ENCODE measurements at regions not wholly inside any gene's neighbourhood (a gene's known extent, or its start where the extent isn't known, plus 50 kb on each side); places are given as distances from the start of the nearest gene placed in this dataset.

DNA sequence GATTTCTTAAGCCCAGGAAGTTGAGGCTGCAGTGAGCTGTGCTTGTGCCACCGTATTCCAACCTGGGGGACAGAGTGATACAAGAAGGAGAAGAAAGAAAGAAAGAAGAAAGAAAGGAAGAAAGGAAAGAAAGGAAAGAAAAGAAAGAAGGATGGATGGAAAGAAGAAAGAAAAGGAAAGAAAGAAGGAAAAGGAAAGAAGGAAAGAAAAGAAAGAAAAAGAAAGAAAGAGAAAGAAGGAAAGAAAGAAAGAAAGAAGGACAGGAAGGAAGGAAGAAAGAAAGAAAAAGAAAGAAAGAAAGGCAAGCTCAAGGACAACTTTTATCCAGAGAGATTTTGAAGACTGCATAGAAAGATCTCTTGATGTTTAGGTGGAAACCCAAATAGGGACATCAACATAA, 120.7 kb downstream of the GMNC start:
- TF ChIP-seq, protein P1, sequence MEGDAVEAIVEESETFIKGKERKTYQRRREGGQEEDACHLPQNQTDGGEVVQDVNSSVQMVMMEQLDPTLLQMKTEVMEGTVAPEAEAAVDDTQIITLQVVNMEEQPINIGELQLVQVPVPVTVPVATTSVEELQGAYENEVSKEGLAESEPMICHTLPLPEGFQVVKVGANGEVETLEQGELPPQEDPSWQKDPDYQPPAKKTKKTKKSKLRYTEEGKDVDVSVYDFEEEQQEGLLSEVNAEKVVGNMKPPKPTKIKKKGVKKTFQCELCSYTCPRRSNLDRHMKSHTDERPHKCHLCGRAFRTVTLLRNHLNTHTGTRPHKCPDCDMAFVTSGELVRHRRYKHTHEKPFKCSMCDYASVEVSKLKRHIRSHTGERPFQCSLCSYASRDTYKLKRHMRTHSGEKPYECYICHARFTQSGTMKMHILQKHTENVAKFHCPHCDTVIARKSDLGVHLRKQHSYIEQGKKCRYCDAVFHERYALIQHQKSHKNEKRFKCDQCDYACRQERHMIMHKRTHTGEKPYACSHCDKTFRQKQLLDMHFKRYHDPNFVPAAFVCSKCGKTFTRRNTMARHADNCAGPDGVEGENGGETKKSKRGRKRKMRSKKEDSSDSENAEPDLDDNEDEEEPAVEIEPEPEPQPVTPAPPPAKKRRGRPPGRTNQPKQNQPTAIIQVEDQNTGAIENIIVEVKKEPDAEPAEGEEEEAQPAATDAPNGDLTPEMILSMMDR (conservative IDR thresholded peaks at IDR 0.05; ENCODE audit: low read depth, low read length): no peak
- TF ChIP-seq EZH2 (IDR thresholded peaks at IDR 0.05; ENCODE audit: borderline replicate concordance, low read depth, low read length, poor library complexity, severe bottlenecking): no peak
